HL-60/S4 treated with retinoic acid at 250 ng/mL for 4 days and 3 days (cell line): ENCODE measurements at regions not wholly inside any gene's neighbourhood (a gene's known extent, or its start where the extent isn't known, plus 50 kb on each side); places are given as distances from the start of the nearest gene placed in this dataset.
"Not testable (repeated sequence)": the region's sequence is repeated elsewhere in the genome, so short reads cannot be mapped to it uniquely, and the experiment has no call there.

ENCODE experiments used
- in situ Hi-C: fragments of 300-500 bp; cut with MboI; formaldehyde crosslinking; loops from 2 replicates; pipeline ENCODE4 v1.7.0; 2022; ENCODE audit warnings: low sequenced_read_pairs

- in situ Hi-C loops: no loop called here
Observed at GRCh38 chr9:75274781-75275180, 186.5 kb downstream of the OSTF1 start.

- in situ Hi-C loops: no loop called here
Observed at GRCh38 chr9:75282047-75282446, 193.7 kb downstream of the OSTF1 start.

GRCh38 chr9:75289332-75289731 lies 201.0 kb downstream of the OSTF1 start:
- in situ Hi-C loops: no loop called here

GRCh38 chr9:75299324-75299723 lies 211.0 kb downstream of the OSTF1 start:
- in situ Hi-C loops: no loop called here

GRCh38 chr9:75333624-75334023 lies 245.3 kb downstream of the OSTF1 start:
- in situ Hi-C loops: no loop called here

- in situ Hi-C loops: no loop called here
Observed at GRCh38 chr9:75358846-75359245, 270.5 kb downstream of the OSTF1 start.

- in situ Hi-C loops: no loop called here
Observed at GRCh38 chr9:75359638-75360037, 271.3 kb downstream of the OSTF1 start.

GRCh38 chr9:75360252-75360651 lies 271.9 kb downstream of the OSTF1 start:
- in situ Hi-C loops: no loop called here

GRCh38 chr9:75362446-75362845 lies 274.1 kb downstream of the OSTF1 start:
- in situ Hi-C loops: not testable (repeated sequence)

GRCh38 chr9:75365196-75365595 lies 276.9 kb downstream of the OSTF1 start:
- in situ Hi-C loops: no loop called here

- in situ Hi-C loops: no loop called here
Observed at GRCh38 chr9:75369989-75370388, 281.7 kb downstream of the OSTF1 start.

GRCh38 chr9:75372499-75373268 lies 284.4 kb downstream of the OSTF1 start:
- in situ Hi-C loops: no loop called here

GRCh38 chr9:75376680-75377254 lies 288.5 kb downstream of the OSTF1 start:
- in situ Hi-C loops: no loop called here

- in situ Hi-C loops: no loop called here
Observed at GRCh38 chr9:75378036-75378435, 289.7 kb downstream of the OSTF1 start.

- in situ Hi-C loops: no loop called here
Observed at GRCh38 chr9:75378926-75379325, 290.6 kb downstream of the OSTF1 start.

GRCh38 chr9:75382126-75382525 lies 293.8 kb downstream of the OSTF1 start:
- in situ Hi-C loops: no loop called here

GRCh38 chr9:75383420-75384034 lies 295.2 kb downstream of the OSTF1 start:
- in situ Hi-C loops: not testable (repeated sequence)

- in situ Hi-C loops: no loop called here
Observed at GRCh38 chr9:75385236-75385635, 296.9 kb downstream of the OSTF1 start.

GRCh38 chr9:75389101-75389500 lies 300.8 kb downstream of the OSTF1 start:
- in situ Hi-C loops: no loop called here

GRCh38 chr9:75390951-75391350 lies 302.6 kb downstream of the OSTF1 start:
- in situ Hi-C loops: no loop called here

GRCh38 chr9:75391497-75391896 lies 303.2 kb downstream of the OSTF1 start:
- in situ Hi-C loops: no loop called here

GRCh38 chr9:75395336-75395735 lies 307.0 kb downstream of the OSTF1 start:
- in situ Hi-C loops: no loop called here
